GM21737 (cell line): ENCODE measurements at regions not wholly inside any gene's neighbourhood (a gene's known extent, or its start where the extent isn't known, plus 50 kb on each side); places are given as distances from the start of the nearest gene placed in this dataset.

ENCODE experiments used
- ATAC-seq: cut with Tn5 transposase; IDR thresholded peaks from one replicate; pipeline ENCODE4 v1.9.1; 2021; ENCODE audit warnings: mild to moderate bottlenecking, moderate library complexity; ENCODE audit not compliant: unreplicated experiment

- no peak for ATAC-seq
Observed at GRCh38 chr2:19238440-19239060, 119.9 kb downstream of the OSR1 start.

GRCh38 chr2:19235308-19235707 lies 123.1 kb downstream of the OSR1 start:
- ATAC-seq: no peak

DNA sequence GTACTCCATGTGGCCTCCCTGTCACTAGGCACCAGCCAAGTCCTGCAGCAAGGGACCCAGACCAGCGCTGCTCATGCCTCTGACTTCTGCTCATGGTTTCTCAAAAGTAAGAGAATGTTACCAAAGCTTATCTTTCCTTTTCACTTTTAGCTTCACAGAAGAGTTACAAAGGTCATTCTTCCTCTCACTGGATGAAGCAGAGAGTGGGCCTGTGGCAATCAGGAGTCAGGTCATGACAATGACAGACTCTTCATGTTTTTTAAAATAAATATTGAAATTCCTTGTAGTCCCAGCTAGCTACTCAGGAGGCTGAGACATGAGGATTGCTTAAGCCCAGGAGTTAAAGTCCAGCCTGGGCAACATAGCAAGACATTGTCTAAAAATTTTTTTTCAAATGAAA lies 126.1 kb downstream of the OSR1 start:
- ATAC-seq: no peak

GRCh38 chr2:19231625-19232024 lies 126.8 kb downstream of the OSR1 start:
- ATAC-seq: no peak

- no peak for ATAC-seq
Observed at GRCh38 chr2:19230626-19231025, 127.8 kb downstream of the OSR1 start.

GRCh38 chr2:19228715-19229114 lies 129.7 kb downstream of the OSR1 start:
- ATAC-seq: no peak

- ATAC-seq: no peak
Observed at GRCh38 chr2:19228181-19228593, 130.2 kb downstream of the OSR1 start.

- ATAC-seq: no peak
Observed at GRCh38 chr2:19226871-19227270, 131.6 kb downstream of the OSR1 start.

GRCh38 chr2:19226386-19226785 lies 132.0 kb downstream of the OSR1 start:
- ATAC-seq: no peak

- no peak for ATAC-seq
Observed at GRCh38 chr2:19225931-19226330, 132.5 kb downstream of the OSR1 start.

GRCh38 chr2:19225126-19225525 lies 133.3 kb downstream of the OSR1 start:
- no peak for ATAC-seq

- no peak for ATAC-seq
Observed at GRCh38 chr2:19224486-19224885, 133.9 kb downstream of the OSR1 start.

GRCh38 chr2:19224011-19224410 lies 134.4 kb downstream of the OSR1 start:
- ATAC-seq: no peak

GRCh38 chr2:19219060-19219459 lies 139.4 kb downstream of the OSR1 start:
- no peak for ATAC-seq

- no peak for ATAC-seq
Observed at GRCh38 chr2:19218166-19218565, 140.3 kb downstream of the OSR1 start.

- ATAC-seq: no peak
Observed at GRCh38 chr2:19216676-19217602, 141.5 kb downstream of the OSR1 start.

GRCh38 chr2:19216238-19216637 lies 142.2 kb downstream of the OSR1 start:
- ATAC-seq: no peak

DNA sequence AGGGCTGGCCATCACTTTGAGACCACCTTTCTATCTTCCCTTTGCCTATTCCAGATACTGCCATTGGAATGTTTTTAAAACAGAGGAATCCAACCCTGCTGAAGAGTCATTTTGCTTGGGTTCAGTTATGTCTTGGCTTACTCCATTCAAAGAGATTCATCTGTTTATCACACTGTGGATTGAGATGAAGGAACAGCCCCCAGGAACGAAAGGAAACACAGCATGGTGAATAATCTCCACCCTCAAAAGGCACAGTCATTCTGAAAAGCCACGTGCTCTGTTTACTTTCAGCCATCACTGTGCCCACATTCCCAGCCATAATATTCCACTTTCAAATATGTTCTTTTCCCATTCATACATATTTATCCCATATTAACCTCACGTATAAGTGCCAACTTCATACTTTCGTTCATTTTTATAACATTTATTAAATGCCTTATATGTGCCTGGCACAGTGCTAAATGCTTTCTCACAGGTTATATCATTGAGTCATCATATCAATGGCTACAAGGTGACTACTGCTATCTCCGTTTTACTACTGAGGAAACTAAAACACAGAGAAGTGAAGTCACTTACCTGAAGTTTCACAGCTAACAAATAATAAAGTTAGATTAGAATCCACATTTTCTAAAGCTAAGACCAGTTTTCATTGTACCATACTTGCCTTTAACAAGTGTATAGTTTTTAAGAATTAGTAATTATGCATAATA lies 143.6 kb downstream of the OSR1 start:
- ATAC-seq: no peak

DNA sequence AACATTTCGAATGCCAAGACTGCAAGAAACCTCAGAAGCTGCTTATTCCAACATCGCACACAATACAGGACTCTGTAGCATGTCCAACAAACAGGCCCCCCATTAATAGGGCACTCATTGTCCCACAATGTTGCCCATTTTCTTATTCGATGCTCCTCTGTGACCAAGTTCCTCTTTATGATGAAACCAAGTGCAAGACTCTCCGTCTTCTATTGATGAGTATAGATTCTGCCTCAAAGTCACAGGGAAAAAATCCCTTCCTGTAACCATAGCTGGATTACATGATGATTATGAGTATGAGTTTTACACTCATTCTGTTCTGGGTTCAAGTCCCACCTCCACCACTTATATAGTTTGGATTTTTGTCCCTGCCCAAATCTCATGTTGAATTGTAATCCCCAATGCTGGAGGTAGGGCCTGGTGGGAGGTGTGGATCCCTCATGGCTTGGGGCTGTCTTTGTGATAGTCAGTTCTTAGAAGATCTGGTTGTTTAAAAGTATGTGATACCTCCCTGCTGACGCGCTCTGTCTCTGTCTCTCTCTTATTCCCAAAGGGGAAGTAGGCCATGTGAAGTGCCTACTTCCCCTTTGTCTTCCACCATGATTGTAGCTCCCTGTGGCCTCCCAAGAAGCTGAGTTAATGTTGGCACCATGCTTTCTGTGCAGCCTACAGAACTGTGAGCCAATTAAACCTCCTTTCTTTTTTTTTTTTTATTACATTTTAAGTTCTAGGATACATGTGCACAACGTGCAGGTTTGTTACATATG lies 148.7 kb downstream of the OSR1 start:
- no peak for ATAC-seq

- no peak for ATAC-seq
Observed at GRCh38 chr2:19208479-19209199, 149.8 kb downstream of the OSR1 start.
